ENCODE measurements at regions not wholly inside any gene's neighbourhood (a gene's known extent, or its start where the extent isn't known, plus 50 kb on each side); places are given as distances from the start of the nearest gene placed in this dataset.

DNA sequence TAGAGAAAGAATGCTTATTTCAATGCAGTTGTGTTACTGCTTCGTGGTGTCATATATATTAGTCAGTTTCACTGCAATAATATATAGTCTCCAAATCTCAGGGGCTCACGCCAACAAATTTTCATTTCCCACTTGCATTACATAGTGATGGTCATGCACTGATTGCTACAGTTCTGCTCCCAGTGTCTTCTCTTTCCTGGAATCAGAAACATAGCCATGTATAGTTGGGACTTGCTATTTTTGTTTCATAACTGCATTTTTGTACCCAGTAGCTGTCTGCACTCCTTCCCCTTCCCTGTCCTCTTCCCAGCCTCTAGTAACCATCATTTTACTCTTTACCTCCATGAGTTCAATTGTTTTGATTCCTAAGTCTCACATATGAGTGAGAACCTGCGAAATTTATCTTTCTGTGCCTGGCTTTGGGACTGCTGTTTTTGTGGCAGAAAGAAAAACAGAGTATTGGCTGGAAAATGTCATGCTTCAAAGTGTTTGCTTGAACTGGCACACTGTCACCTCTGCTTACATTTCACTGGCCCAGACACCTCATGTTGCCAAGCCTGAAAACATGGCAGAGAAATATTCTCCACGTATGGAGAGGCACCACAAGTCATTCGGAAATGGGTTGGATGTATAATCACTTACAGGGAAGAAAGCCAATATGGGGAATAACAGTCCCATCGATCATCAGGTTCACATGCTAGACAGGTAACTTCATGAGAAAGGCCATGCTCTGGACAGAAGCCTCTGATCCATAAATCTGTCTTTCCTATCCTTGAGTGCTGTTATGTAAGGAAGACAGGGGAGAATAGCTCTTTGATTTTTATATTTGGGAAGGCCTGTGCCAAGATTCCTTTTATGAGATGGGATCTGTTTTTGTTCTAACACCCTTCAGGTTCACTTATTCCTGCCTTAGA is 60.4 kb upstream of the BACH1 start:
- Histone ChIP-seq H3K27ac (no peak overlapping the region), H3K4me3 (no peak overlapping the region), H3K4me1 (peaks cover 28% of the 10 kb centered on the region), H3K36me3 (no peaks in the 10 kb centered on the region), H3K27me3 (no peaks in the 10 kb centered on the region), H3K9me3 (no peaks in the 10 kb centered on the region)
- intact Hi-C loops (cut with DNase I), result no loop called here
- no peak for DNase-seq (ENCODE audit: extremely low spot score in 2 of 2)
- no peak for TF ChIP-seq POLR2AphosphoS5 (IDR thresholded peaks at IDR 0.05; ENCODE audit: insufficient read depth in 1 of 2, low read depth in 1 of 2)
- TF ChIP-seq POLR2A (IDR thresholded peaks at IDR 0.05), result no peak
- TF ChIP-seq, protein P1, sequence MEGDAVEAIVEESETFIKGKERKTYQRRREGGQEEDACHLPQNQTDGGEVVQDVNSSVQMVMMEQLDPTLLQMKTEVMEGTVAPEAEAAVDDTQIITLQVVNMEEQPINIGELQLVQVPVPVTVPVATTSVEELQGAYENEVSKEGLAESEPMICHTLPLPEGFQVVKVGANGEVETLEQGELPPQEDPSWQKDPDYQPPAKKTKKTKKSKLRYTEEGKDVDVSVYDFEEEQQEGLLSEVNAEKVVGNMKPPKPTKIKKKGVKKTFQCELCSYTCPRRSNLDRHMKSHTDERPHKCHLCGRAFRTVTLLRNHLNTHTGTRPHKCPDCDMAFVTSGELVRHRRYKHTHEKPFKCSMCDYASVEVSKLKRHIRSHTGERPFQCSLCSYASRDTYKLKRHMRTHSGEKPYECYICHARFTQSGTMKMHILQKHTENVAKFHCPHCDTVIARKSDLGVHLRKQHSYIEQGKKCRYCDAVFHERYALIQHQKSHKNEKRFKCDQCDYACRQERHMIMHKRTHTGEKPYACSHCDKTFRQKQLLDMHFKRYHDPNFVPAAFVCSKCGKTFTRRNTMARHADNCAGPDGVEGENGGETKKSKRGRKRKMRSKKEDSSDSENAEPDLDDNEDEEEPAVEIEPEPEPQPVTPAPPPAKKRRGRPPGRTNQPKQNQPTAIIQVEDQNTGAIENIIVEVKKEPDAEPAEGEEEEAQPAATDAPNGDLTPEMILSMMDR (IDR thresholded peaks at IDR 0.05), result no peak

DNA sequence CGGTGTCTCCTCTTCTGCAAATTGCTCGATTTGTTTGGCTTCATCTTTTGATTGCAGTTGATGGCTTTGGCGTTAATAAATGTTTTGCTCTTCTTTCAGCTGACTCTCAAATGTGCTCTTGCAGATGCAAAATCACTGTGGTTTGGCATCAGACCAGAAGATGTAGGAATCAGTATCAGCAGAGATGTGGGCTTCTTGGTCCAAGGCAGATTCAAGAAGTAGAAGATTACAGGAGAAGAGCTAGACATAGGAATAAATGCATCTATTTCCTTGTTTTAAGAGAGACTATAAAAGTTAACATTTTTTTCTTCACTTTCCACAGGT is 59.8 kb upstream of the BACH1 start:
- H3K36me3 ChIP-seq, result no peaks in the 10 kb centered on the region
- no peak for DNase-seq (ENCODE audit: extremely low spot score in 2 of 2)
- H3K9me3 ChIP-seq, result no peaks in the 10 kb centered on the region
- no peaks in the 10 kb centered on the region for H3K27me3 ChIP-seq
- intact Hi-C loops (cut with DNase I), result no loop called here
- H3K27ac ChIP-seq, result no peak overlapping the region
- H3K4me3 ChIP-seq, result no peak overlapping the region
- TF ChIP-seq, protein P1 (IDR thresholded peaks at IDR 0.05), result no peak
- peaks cover 23% of the 10 kb centered on the region for H3K4me1 ChIP-seq

DNA sequence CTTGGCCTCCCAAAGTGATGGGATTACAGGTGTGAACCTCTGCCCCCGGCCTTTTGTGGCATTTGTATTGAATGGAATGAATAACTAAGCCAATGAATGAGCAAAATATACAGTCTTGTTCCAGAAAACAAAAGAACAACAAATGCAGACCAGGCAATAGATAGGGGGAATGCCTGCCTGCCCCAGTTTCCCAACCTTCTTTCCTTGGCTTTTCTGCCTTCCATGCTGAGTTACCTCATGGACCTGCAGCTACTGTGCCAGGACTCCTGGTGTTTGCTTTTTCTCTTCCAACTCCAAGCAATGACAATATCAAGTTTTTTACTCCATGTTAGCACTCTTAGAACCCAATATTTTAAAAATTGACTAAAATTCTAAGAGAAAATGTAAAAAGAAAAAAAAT is 58.6 kb upstream of the BACH1 start:
- Histone ChIP-seq H3K36me3 (no peaks in the 10 kb centered on the region), H3K9me3 (no peaks in the 10 kb centered on the region), H3K27me3 (no peaks in the 10 kb centered on the region), H3K4me3 (no peak overlapping the region), H3K27ac (no peak overlapping the region), H3K4me1 (peaks cover 23% of the 10 kb centered on the region)
- no peak for TF ChIP-seq POLR2AphosphoS5 (IDR thresholded peaks at IDR 0.05; ENCODE audit: insufficient read depth in 1 of 2, low read depth in 1 of 2)
- TF ChIP-seq, protein P1 (IDR thresholded peaks at IDR 0.05), result no peak
- no peak for TF ChIP-seq POLR2A (IDR thresholded peaks at IDR 0.05)
- intact Hi-C loops (cut with DNase I), result no loop called here
- no peak for DNase-seq (ENCODE audit: extremely low spot score in 2 of 2)

DNA sequence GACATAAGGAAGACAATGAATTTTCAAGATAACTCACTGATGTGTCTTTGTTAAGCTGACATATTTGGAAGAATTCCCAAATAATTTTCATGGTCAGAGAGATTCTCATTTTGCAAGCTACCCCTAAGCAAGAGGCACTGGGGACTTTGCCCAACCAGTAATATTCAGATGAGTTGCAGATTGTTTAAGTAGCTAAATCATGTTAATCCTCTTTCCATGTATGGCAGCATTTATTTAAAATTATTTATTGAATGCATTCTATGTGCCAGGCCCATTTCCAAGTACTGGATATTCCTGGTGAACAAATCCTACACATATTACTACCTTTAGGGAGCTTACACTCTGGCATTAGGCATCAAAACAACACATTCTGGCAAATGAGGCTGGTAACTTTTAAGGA is 56.5 kb upstream of the BACH1 start:
- DNase-seq (ENCODE audit: extremely low spot score in 2 of 2), result no peak
- no peak overlapping the region for H3K4me3 ChIP-seq
- intact Hi-C loops (cut with DNase I), result loop anchor here (2.0 kb wide), 1 partner anchor 53 kb away; no protein-coding TSS in a partner anchor
- no peaks in the 10 kb centered on the region for H3K36me3 ChIP-seq
- TF ChIP-seq, protein P1 (IDR thresholded peaks at IDR 0.05), result no peak
- no peak for TF ChIP-seq POLR2A (IDR thresholded peaks at IDR 0.05)
- H3K27me3 ChIP-seq, result no peaks in the 10 kb centered on the region
- H3K9me3 ChIP-seq, result no peaks in the 10 kb centered on the region
- no peak overlapping the region for H3K27ac ChIP-seq
- H3K4me1 ChIP-seq, result peaks cover 15% of the 10 kb centered on the region

DNA sequence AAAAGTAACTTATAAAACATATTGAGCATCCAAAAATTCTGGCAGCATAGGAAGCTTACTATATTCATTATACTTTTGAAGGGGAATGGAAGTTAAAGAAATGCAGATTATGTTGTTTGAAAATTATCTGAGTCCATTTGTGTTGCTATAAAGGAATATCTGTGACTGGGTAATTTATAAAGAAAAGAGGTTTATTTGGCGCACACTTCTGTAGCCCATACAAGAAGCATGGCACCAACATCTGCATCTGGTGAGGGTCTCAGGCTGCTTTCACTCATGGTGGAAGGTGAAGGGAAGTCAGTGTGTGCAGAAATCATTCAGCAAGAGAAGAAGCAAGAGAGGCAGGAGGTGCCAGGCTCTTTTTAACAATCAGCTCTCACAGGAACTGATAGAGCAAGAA is 55.5 kb upstream of the BACH1 start:
- Histone ChIP-seq H3K9me3 (no peaks in the 10 kb centered on the region), H3K36me3 (no peaks in the 10 kb centered on the region), H3K4me3 (no peak overlapping the region), H3K27ac (no peak overlapping the region), H3K4me1 (peaks cover 5% of the 10 kb centered on the region), H3K27me3 (no peaks in the 10 kb centered on the region)
- intact Hi-C loops (cut with DNase I), result loop anchor here (2.0 kb wide), 1 partner anchor 52 kb away; no protein-coding TSS in a partner anchor
- no peak for DNase-seq (ENCODE audit: extremely low spot score in 2 of 2)
- TF ChIP-seq, protein P1 (IDR thresholded peaks at IDR 0.05), result no peak
- TF ChIP-seq POLR2A (IDR thresholded peaks at IDR 0.05) (no peak), POLR2AphosphoS5 (IDR thresholded peaks at IDR 0.05; ENCODE audit: insufficient read depth in 1 of 2, low read depth in 1 of 2) (no peak)

Measured in vagina (tissue), 2 donors.